8988T (cell line): ENCODE measurements at regions not wholly inside any gene's neighbourhood (a gene's known extent, or its start where the extent isn't known, plus 50 kb on each side); places are given as distances from the start of the nearest gene placed in this dataset.

Experiments
- DNase-seq: peaks from one replicate; pipeline ENCODE4 v3.0.0; 2011

DNA sequence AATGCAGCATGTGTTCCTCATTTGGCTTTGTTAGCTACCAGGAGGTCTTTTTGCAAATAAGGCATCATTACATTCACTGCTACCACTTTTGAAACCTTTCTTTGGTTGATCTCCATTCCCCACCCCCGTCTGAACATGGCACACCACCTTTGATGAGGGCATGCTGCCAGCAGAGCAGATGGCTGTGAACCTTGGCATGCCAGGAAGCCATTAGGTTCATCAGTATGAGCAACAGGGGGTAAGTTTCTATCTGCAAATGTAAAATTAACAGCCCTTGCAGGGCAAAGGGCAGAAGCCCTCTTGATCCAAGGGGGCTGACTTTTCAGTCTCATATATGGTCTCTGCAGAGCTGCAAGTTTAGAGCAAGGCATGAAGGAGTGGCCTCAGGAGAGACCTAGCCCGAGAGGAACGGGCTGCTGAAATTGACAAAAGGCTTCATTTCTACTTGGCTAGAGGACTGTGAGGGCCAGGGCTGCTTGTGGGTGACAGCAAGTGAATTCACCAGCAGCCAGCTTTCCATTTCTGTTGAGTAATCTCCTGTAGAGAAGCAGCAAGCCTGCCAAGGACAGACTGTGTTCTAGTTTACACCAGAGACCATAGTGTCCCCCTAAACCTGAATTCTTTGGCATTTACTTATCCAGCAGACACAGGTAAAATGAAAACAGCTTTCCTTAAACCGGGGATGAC lies 127.9 kb downstream of the ZNF326 start:
- no peak for DNase-seq

- DNase-seq = no peak
These were observed 119.7 kb downstream of the ZNF326 start for GRCh38 chr1:90114521-90115141.

DNA sequence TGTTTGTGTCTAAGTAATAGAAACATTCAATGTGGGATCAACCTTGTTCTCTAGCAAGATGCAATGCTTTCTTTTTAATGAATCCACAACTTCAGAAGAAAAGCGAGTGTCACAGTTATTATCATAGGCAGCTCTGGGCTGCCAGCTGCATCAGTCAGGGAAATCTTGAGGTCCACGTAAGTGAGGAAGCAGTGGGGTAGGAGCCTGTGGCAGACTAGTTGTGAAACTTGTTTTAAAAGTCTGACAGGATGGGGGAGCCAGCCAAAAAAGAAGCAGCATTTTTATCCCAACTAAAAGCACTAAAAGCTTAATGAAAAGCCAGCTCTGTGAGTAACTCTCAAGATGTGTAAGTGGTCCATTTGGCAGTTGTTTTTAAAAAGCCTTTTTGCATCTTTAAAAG lies 113.1 kb downstream of the ZNF326 start:
- no peak for DNase-seq

GRCh38 chr1:90106311-90106710 lies 111.4 kb downstream of the ZNF326 start:
- DNase-seq = no peak

DNA sequence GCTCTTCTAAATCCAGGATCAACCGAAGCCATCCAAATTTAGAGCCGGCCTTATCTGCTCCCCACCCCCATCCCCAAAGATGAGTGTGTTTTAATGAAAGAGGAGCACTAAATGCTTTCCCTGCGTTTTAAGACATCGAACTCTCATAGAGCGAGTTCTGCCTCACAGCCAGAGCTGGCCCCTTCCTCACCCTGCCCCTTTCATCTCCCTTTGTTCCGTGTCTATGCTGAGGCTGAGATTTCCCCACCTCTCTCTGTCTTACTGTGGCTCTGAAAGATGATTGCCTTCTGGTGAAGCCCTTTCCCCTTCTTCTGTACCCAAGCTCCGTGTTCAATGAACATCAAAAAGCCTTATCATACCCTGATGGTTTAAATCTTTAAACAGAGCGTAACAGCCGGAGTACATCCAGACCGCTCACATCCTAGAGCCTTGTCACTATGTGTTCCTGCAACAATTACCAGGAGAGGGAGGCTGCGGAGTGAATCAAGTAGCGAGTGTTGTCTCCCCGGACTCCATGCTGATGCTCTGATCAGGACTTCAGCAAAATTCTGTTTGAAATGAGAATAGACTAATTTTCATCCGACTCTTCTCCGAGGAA lies 110.1 kb downstream of the ZNF326 start:
- DNase-seq = no peak

- no peak for DNase-seq
These were observed 105.7 kb downstream of the ZNF326 start for GRCh38 chr1:90100566-90100965.

DNA sequence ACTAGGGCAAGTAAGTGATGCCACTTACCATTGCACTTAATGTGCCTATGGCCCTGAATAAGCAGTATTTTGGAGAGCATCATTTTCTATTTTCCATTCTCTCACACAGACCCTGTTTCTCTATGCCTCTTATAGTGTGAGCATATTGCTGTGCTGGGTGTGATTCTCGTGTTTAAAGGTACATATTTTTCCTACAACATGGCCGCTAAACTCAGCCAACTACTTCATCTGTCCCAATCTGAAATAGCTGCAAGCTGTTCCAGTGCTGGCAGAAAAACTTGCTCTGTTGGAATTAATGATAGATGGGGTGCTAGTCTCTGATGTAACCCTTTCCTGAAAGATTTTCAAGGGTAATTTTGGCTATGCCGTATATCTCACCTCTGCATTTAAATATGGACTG lies 97.5 kb downstream of the ZNF326 start:
- no peak for DNase-seq
